ENCODE measurements at regions not wholly inside any gene's neighbourhood (a gene's known extent, or its start where the extent isn't known, plus 50 kb on each side); places are given as distances from the start of the nearest gene placed in this dataset.

DNA sequence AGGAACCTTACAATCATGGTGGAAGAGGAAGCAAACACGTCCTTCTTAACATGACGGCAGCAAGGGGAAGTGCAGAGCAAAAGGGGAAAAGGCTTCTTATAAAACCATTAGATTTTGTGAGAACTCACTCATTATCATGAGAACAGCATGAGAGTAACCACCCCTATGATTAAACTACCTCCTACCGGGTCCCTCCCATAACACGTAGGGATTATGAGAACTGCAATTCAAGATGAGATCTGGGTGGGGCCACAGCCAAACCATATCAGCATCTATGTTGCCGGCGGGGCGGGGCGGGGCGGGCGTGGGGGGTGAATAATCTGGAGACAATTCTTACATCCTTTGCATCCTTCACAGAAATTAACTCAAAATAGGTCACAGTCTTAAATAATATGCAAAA, 58.8 kb upstream of the GFPT2 start:
- Mint-ChIP-seq H3K9me3 (peaks cover 0 to 7% of the 10 kb centered on the region in 2 donors), H3K27ac (no peak overlapping the region), H3K27me3 (peaks cover 13% of the 10 kb centered on the region), H3K4me1 (no peaks in the 10 kb centered on the region), H3K4me3 (no peak overlapping the region)
- ATAC-seq, result no peak
- DNase-seq, result no peak

- Mint-ChIP-seq H3K9me3 (peaks cover 0 to 7% of the 10 kb centered on the region in 2 donors), H3K4me3 (no peak overlapping the region), H3K4me1 (no peaks in the 10 kb centered on the region), H3K27ac (no peak overlapping the region), H3K27me3 (peaks cover 20% of the 10 kb centered on the region)
- ATAC-seq (no peak), DNase-seq (no peak)
Observed at GRCh38 chr5:180414176-180414575, 61.0 kb upstream of the GFPT2 start.

GRCh38 chr5:180421672-180422071, 68.5 kb upstream of the GFPT2 start:
- Mint-ChIP-seq H3K27ac (no peak overlapping the region), H3K4me1 (no peaks in the 10 kb centered on the region), H3K27me3 (peaks cover 15% of the 10 kb centered on the region), H3K4me3 (no peak overlapping the region), H3K9me3 (no peaks in the 10 kb centered on the region)
- no peak for ATAC-seq
- DNase-seq, result no peak

GRCh38 chr5:180423133-180423532, 70.0 kb upstream of the GFPT2 start:
- no peaks in the 10 kb centered on the region for H3K4me1 Mint-ChIP-seq
- H3K9me3 Mint-ChIP-seq, result no peaks in the 10 kb centered on the region
- peaks cover 12% of the 10 kb centered on the region for H3K27me3 Mint-ChIP-seq
- ATAC-seq, result no peak
- no peak overlapping the region for H3K27ac Mint-ChIP-seq
- no peak overlapping the region for H3K4me3 Mint-ChIP-seq
- no peak for DNase-seq

- no peak for DNase-seq
- Mint-ChIP-seq H3K27ac (no peak overlapping the region), H3K4me3 (no peak overlapping the region), H3K27me3 (peaks cover 8% of the 10 kb centered on the region), H3K4me1 (no peaks in the 10 kb centered on the region), H3K9me3 (no peaks in the 10 kb centered on the region)
- ATAC-seq, result no peak
Observed at GRCh38 chr5:180423598-180423997, 70.5 kb upstream of the GFPT2 start.

- Mint-ChIP-seq H3K9me3 (no peaks in the 10 kb centered on the region), H3K4me3 (no peak overlapping the region), H3K4me1 (no peaks in the 10 kb centered on the region), H3K27me3 (peaks cover 8% of the 10 kb centered on the region), H3K27ac (no peak overlapping the region)
- no peak for DNase-seq
- no peak for ATAC-seq
Observed at GRCh38 chr5:180424094-180424493, 70.1 kb upstream of the CNOT6 start.

- no peak for ATAC-seq
Observed at GRCh38 chr5:180428598-180428997, 65.6 kb upstream of the CNOT6 start.

GRCh38 chr5:180431932-180432331, 62.2 kb upstream of the CNOT6 start:
- no peak for DNase-seq
- no peak for ATAC-seq
- peaks cover 6% of the 10 kb centered on the region for H3K27me3 Mint-ChIP-seq
- H3K27ac Mint-ChIP-seq, result no peak overlapping the region
- no peak overlapping the region for H3K4me3 Mint-ChIP-seq
- no peaks in the 10 kb centered on the region for H3K9me3 Mint-ChIP-seq
- peaks cover 8% of the 10 kb centered on the region for H3K4me1 Mint-ChIP-seq

More at GRCh38 chr5:180428598-180428997, 65.6 kb upstream of the CNOT6 start:
- no peaks in the 10 kb centered on the region for H3K9me3 Mint-ChIP-seq
- peaks cover 8% of the 10 kb centered on the region for H3K4me1 Mint-ChIP-seq
- no peak overlapping the region for H3K4me3 Mint-ChIP-seq
- H3K27ac Mint-ChIP-seq, result no peak overlapping the region
- no peak for DNase-seq
- peaks cover 6% of the 10 kb centered on the region for H3K27me3 Mint-ChIP-seq

- peak in 1 of 2 donors; percentile 21 for DNase-seq
- ATAC-seq, result peak; percentile 83
- Mint-ChIP-seq H3K4me1 (peaks cover 8% of the 10 kb centered on the region), H3K27ac (no peak overlapping the region), H3K27me3 (peaks cover 6% of the 10 kb centered on the region), H3K9me3 (no peaks in the 10 kb centered on the region), H3K4me3 (no peak overlapping the region)
Observed at GRCh38 chr5:180433032-180433422, 61.2 kb upstream of the CNOT6 start.

DNA sequence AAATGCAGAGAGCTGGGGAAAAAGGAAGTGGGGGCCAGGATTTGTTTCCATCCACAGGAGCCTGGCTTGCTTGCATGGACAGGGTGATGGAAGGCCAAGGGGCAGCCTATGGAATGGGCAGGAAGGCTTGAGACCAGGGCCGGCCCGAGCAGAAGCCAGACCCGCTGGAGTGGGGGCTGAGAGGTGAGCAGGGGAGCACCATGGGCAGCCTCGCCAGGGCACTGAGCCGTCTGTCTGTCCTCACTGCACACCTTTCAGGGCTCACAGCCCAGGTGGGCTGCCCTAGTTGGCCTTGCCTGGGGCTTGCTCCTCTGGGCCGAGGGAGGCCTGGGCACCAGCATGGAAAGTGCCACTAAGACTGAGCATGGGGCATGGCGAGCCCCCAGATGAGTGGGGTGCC, 58.6 kb upstream of the CNOT6 start:
- no peak overlapping the region for H3K27ac Mint-ChIP-seq

GRCh38 chr5:180436275-180436674, 57.9 kb upstream of the CNOT6 start:
- DNase-seq, result no peak
- peaks cover 8% of the 10 kb centered on the region for H3K4me1 Mint-ChIP-seq
- no peak overlapping the region for H3K27ac Mint-ChIP-seq
- no peaks in the 10 kb centered on the region for H3K9me3 Mint-ChIP-seq
- no peak overlapping the region for H3K4me3 Mint-ChIP-seq
- ATAC-seq, result no peak
- peaks cover 25% of the 10 kb centered on the region for H3K27me3 Mint-ChIP-seq

More for the DNA sequence above, 58.6 kb upstream of the CNOT6 start:
- H3K27me3 Mint-ChIP-seq, result peaks cover 22% of the 10 kb centered on the region
- no peaks in the 10 kb centered on the region for H3K9me3 Mint-ChIP-seq
- H3K4me1 Mint-ChIP-seq, result peaks cover 8% of the 10 kb centered on the region
- H3K4me3 Mint-ChIP-seq, result no peak overlapping the region
- no peak for DNase-seq
- no peak for ATAC-seq

- DNase-seq, result no peak
- ATAC-seq, result no peak
- Mint-ChIP-seq H3K27me3 (peaks cover 25% of the 10 kb centered on the region), H3K4me3 (no peak overlapping the region), H3K9me3 (no peaks in the 10 kb centered on the region), H3K4me1 (peaks cover 8% of the 10 kb centered on the region), H3K27ac (no peak overlapping the region)
Observed at GRCh38 chr5:180436936-180437335, 57.2 kb upstream of the CNOT6 start.

DNA sequence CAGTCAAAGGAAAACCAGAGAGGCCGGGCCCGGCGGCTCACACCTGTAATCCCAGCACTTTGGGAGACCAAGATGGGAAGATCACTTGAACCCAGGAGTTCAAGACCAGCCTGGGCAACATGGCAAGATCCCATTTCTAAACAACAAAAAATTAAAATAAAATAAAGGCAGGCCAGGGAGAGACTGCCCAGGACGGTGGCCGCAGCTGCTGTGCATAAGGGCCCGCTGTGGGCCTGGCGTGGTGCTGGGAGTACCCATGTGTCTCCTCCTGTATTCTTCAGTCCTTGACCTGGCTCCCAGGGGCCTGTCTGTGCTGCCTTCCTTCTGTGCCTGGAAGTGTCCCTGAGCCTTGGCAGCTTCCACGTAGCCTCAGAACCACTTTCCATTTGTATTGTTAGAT, 56.8 kb upstream of the CNOT6 start:
- peaks cover 28% of the 10 kb centered on the region for H3K27me3 Mint-ChIP-seq
- ATAC-seq (no peak), DNase-seq (no peak)
- peaks cover 8% of the 10 kb centered on the region for H3K4me1 Mint-ChIP-seq
- no peak overlapping the region for H3K27ac Mint-ChIP-seq
- peaks cover under 1 to 2% of the 10 kb centered on the region in 2 donors for H3K9me3 Mint-ChIP-seq
- H3K4me3 Mint-ChIP-seq, result no peak overlapping the region

- no peaks in the 10 kb centered on the region for H3K4me1 Mint-ChIP-seq
- no peak for ATAC-seq
Observed at GRCh38 chr5:180438785-180439780, 55.1 kb upstream of the CNOT6 start.

GRCh38 chr5:180439911-180440769, 54.0 kb upstream of the CNOT6 start:
- no peak overlapping the region for H3K27ac Mint-ChIP-seq
- H3K4me1 Mint-ChIP-seq, result no peaks in the 10 kb centered on the region
- no peak for DNase-seq
- peaks cover 32% of the 10 kb centered on the region for H3K27me3 Mint-ChIP-seq
- no peak for ATAC-seq
- peaks cover 14 to 17% of the 10 kb centered on the region in 2 donors for H3K9me3 Mint-ChIP-seq
- H3K4me3 Mint-ChIP-seq, result no peak overlapping the region

More at GRCh38 chr5:180438785-180439780, 55.1 kb upstream of the CNOT6 start:
- Mint-ChIP-seq H3K27ac (peak overlapping the region in 1 of 2 donors; percentile 7), H3K27me3 (peaks cover 32% of the 10 kb centered on the region), H3K9me3 (peaks cover 3 to 7% of the 10 kb centered on the region in 2 donors), H3K4me3 (no peak overlapping the region)
- no peak for DNase-seq
